ENCODE measurements at regions not wholly inside any gene's neighbourhood (a gene's known extent, or its start where the extent isn't known, plus 50 kb on each side); places are given as distances from the start of the nearest gene placed in this dataset.
"Not testable (repeated sequence)": the region's sequence is repeated elsewhere in the genome, so short reads cannot be mapped to it uniquely, and the experiment has no call there.

DNA sequence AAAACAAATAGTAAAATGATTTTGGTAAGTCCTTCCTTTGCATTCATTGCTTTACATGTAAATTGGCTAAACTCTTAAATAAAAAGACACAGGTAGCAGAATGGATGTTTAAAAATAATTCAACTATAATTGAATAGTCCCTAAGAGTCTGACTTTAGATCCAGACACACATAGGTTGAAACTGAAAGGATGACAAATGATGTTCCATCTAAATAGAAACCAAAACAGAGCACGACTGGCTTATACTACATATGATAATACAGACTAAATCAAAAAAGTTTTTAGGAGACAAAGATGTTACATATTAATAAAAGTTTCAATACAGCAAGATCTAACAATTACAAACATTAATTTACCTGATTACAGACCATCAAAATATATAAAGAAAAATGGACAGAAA lies 2055.1 kb upstream of the WWC1 start:
- no peak for DNase-seq

DNA sequence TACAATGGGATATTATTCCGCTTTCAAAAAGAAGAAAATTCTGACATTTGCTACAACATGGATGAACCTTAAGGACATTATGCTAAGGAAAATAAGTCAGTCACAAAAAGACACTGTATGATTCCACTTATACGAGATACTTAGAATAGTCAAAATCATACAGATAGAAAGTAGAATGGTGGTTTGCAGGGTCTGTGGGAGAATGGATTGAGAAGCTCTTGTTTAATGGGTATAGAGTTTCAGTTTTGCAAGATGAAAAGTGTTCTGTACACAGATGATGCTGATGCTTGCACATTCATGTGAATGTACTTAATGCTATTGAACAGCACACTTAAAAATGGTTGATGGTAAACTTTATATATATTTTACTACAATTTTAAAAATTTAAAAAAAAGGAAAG lies 2050.7 kb upstream of the WWC1 start:
- DNase-seq: no peak

DNA sequence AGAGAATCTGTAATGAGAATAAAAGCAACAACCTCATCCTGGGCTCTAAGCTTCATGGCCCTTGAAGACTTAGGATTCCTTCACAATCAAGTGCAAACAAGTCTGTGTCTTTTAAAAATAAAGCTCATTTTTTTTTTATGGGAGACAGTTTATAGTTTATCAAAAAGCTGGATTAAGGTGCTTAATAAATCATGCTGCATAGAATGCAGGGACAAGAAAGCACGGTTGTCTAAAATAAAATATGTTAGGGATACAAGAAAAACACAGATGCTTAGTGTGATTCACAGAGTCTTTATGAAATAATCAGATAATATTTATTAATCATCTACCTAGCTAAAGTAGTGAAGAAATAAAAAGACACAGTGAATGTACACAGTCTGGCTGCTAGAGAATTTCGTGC lies 2045.9 kb upstream of the WWC1 start:
- no peak for DNase-seq

DNA sequence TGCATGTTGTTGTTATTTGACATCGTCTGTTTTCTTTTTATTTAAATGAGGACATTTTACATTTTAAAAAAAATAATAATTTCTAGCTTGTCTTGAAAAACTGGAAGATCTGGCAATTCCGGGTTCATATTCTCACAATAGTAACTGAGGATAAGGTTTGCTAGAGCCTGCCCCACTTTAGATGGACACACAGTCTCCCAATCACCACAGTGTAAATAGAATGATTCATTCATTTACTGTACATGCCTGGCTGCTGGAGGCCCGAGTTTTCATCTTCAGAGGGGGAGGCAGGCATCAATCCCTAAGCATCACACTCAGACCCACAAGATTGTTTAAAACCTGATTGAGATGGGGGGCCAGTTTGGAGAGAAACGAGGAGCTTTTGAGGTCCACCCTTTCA lies 2039.7 kb upstream of the WWC1 start:
- no peak for DNase-seq

DNA sequence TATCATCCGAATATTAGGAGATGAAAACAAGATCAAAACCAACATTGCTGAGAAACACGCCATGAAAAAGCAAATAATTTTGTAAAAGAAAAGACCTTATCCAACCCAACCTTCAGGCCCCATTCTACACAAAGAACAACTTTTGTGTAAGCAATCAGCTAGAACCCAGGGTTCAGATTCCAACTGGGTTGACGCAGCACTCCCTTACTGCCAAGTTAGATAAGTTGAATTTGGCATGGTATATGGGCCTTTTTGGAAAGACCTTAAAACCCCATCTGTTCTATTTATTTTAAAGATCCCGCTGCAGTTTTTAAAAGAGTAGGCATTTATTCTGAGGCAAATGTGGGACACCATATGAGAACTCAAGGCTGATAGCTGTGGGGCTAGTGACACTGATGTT lies 2033.8 kb upstream of the WWC1 start:
- no peak for DNase-seq

DNA sequence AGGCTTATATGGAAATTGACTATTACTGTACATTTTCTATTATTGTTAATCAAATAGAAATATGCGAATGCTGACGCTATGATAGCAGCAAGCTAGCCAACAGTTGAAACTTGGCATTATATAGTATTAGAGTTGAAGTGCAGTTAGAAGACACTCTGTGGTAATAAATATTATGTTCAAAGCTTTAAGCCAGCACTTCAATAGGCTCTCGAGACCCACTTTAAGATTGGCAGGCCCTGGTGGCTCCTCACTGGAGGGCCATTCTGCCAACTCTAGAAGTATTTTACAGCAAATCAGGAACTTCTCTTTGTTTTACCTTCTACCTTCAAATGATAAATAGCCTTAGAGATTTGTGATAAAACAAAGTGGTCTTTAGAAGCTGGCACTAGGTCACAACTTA lies 2029.0 kb upstream of the WWC1 start:
- no peak for DNase-seq

DNA sequence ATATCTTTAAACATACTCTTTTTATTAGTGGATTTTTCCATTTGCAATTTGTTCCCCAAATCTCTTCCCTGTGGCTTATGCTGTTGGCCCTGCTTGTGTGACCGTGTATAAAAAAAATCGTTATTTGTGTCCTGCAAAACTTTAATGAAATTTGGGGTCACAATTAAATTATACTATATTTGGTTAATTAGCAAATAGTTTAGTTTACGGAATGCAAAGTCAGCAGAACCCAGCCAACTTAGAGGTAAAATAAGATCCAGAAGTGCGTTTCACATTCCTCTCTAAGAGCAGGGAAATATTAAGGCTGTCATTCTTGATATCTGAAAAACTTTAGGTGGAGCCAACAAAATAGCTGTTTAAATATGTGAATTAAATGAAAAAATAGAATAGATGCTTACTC lies 2023.5 kb upstream of the WWC1 start:
- DNase-seq: no peak

DNA sequence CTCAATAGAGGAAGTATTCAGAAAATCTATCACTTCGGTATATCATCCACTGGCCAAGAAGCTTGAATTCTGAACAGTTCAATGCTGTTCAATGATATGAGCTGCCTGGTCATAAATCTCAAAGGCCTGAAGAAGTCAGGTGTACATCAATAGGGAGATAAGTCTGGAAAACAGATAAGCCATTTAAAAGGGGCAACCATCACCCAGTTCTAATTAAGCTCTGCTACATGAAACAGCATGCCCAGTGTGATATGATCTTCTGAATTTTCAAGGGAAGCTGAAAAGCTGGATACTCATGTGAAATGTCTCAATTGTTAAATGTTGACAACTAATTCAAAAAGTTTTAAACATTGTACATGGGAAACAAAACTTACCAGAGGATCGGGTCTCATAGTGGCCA lies 2020.7 kb upstream of the WWC1 start:
- DNase-seq: no peak

DNA sequence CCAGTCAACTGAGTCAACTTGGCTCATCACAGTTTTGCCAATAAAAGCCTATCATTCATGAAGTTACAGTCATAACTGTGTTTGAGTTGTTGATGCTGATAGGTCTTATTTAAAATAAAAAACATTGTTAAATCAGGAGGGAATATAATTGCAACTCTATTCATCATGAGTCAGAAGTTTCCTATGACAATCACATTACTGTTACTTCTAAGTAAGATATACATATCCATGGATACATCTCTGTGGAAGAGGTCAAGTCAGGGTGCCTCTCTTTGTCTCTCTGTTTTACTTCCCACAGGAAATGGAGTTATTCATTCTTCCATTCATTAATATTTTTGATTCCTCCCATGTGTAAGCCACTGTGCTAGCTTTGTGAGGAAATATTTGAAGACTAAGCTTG lies 2015.4 kb upstream of the WWC1 start:
- DNase-seq: no peak

DNA sequence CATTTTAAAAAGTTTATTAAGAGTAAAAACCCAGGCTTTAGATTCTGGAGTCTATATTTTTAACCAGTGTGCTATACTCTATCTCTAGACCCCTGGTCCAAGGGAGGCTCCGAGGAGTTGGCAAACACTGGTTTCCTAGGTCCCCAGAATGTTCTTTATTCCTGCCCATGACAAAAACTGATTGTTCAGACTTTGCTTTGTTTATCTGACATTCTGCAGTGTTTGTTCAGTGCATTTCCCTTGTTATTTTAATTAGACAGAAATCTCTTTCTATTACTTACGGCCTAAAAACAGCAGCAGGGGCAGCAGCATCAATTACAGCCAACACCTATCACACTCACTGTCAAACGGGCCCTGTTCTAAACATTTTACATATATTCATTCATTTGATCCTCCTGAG lies 2011.6 kb upstream of the WWC1 start:
- no peak for DNase-seq

DNA sequence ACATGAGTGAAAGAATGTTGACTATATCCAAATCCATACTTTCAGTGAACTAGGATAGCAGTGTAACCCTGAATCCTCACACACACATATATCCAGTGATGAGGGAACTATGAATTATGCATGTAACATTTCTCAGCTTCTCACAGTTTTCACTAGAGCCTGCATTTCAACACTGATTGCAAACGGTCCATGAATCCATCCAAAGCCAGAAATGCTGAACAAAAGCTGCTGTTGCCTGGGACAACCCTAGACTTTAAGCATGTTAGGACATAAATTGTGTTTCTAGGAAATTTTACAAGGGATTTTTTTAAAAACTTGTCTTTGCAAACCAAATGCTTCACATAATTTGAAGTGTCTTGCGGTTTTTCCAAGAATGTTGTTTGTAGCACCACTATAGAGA lies 2010.0 kb upstream of the WWC1 start:
- DNase-seq: no peak

DNA sequence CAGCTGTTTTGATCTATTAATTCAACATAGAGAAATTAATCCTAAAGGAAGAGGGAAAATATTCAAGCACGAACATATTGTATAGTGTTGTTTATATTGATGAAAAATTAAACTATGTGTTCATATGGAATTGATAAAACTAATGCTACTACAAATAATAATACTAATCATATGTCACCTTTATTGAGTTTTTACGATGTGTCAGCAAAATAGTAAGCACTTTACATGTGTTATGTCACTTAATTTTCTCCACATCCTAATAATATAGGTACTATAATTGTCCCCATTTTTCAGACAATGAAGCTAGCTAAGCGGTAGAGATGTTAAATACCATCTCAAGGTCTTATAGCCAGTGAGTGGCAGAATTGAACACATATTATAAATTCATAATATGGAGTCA lies 2008.5 kb upstream of the WWC1 start:
- no peak for DNase-seq

DNA sequence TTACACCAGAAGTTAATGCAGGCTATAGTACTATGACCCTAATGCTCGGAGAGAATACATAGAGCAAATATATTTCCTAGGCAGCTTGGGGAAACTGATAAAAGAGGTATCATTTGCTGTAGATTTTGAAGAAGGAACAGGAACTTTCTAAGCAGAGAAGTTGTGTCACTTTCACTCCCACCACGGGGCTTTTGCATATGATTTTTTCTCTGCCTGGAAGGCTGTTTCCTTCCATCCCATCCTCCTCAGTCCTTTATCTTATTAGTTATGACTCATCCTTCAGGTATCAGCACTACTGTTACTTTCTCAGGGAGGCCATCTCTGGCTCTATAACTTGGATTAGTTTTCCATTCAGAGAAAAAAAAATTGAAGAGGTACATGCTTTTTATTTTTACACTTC lies 2006.1 kb upstream of the WWC1 start:
- DNase-seq: no peak

DNA sequence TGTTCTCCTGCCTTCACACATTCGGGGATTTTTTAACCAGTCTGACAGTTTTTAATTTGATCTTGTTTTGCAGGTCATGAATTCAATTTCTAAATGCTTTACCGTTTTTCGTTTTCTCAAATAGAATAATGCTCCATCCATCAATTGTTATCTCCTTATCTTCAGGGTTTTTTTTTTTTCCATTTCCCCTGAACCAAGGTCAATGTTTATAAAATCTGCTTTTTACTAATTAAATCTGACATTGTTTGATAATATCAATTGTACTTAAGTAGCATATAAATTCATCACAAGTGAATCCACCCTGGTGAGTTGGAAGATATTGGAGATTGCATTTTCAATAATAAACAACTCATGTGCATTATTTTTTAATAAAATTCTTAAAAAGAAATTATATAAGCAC lies 2004.6 kb upstream of the WWC1 start:
- no peak for DNase-seq

DNA sequence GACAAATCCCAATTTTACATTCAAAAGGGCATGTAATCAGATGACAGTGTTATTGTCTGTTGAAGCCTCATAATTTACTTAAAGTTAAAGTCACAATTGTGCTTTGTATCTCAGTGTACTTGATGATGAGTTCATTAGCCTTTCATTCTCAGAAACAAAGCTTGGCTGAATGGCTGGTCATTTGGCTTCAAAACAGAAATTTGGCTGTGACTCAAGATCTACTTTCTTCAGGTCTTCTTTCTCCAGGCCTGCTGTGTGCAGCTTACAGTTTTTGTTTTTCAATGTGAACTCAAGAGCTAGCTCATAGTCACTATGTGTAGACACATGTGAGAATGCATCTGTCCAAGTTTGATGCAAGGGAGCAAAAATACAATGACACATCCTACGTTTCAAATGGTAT lies 2003.6 kb upstream of the WWC1 start:
- no peak for DNase-seq

DNA sequence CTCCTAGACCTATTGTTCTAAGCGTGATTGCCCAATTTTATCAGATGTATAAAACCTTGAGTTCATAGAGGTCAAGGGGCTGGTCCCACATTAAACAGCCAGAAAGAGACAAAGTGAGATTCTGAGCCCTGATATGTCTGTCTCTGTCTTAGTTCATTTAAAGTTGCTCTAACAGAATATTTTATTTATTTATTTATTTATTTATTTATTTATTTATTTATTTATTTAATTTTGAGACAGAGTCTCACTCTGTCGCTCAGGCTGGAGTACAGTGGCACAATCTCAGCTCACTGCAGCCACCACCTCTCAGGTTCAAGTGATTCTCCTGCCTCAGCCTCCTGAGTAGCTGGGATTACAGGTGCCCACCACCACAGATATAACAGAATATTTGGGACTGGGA lies 1999.6 kb upstream of the WWC1 start:
- not testable (repeated sequence) for DNase-seq

DNA sequence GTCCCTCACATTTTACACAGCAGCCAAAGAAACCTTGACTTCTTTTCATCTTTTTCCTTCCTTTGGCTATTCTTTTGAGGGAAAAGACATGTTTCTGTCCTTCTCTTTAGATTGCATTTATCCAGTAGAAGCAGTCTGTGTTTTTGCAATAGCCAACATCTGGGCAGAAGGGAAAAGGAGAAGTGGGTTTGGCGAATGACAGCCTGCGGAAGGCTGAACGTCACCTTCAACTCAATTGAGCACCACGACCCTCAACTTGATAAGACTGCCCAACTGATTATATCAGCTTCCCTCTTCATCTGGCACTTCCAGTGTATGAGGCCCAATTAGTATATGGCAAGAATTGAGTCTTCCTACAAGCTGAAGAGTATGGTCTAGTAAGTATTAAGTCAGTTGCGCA lies 1997.6 kb upstream of the WWC1 start:
- DNase-seq: no peak

DNA sequence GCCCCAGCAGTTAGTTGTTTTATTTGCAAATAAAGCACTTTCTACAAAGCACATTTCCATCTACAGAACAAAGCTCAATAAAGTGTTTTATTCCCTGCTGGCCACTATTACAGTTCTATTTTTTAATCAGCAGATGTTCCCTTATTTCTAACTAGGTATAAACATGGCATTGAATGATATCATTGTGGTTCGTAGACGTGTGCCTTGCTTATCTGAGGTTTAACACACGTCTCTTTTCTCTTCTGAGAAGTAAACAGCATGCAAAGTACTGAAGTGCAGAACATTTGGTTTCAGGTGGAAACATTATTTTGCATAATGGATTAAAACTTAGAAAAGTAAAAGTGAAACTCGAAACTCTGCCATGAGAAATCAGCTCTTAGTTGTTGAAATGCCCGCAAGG lies 1989.3 kb upstream of the WWC1 start:
- no peak for DNase-seq

DNA sequence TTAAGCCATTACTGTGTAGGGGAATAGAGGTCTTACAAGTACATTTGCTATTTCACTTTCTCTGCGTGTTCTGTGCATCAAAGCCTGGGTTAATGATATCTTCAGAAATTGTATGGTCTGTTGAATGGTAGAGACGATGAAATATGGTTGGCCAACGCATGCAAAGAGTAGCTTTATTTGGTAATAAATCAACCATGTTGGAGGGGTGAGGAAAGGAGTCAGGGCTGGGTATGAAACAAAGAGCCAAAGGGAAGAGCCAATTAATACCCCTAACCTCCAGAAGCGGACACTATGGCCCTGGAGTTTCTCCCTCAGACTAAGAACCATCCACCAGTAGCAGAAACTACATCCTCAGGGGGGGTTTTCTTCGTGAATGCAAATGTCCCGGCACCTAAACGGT lies 1974.0 kb upstream of the WWC1 start:
- no peak for DNase-seq

DNA sequence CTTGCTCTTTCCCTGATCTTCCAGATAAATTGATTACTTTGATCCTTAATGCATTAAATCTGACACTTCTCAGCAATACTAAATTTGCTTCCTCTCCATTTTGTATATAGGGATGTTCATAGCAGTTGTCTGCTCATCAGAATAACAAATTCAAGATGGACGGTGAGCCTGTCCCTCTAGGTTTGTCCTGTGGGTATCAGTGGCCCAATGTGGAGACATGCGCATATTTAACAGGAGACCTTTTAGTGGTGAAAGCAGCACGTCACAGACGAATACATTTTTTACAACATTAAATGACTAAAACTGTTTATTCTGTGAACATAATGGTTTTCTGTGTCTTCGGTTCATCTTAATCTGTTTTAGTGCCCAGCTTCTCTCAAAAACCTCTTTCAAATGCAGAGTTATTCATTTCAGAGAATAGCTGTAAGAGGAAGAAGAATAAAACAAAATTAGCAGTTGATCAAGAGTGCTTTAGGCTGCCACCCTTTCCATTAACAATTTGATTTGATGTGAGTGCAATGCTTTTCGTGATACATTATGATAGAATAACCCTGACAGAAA lies 1970.4 kb upstream of the WWC1 start:
- no peak for DNase-seq

DNA sequence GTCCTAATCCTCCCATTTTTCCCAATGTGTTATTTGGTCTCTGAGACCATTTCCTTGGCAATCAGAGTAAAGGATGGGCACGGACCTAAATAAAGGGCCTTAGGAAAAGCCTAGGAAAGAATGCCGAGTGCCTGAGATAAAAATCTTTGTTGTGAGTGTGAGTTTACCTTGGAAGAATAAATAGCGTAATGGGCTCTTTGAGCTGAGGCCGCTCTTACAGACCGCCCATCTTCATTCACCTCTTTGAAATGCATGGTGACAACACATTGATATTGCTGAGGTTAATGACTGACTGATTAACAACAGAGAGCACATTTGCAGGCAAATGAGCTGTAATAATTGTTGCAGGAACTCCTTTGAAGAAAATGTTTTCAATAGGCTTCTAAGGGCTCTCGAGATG lies 1967.1 kb upstream of the WWC1 start:
- no peak for DNase-seq

DNA sequence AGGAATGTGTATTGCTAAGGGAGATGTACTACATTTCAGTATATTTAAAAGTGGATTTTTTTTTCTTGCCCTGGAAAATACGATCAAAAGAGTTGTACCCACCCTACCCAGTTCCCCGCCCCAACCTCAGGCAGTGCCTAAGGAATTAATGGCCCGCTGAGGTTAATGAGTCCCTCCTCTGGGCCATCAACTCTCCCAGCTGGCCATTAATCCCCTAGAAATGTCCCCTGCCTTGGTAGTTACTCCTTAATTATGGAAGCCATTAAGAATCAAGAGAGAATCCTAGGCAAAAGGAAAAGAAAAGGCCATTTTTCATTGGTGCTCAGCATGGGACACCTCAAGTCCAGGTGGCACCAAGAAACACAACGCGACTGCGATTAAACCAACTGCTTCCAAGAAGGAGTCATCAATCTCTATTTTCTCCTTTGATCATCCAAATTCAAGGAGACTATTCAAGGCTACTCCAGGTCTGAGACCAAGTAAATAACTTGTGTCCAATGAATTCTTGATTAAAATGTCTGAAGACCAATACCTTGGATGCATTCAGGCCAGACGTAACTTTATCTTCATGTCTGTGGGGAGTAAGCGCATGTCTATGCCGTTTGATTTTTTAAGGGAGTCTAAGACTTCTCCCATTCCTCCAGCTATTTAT lies 1962.2 kb upstream of the WWC1 start:
- no peak for DNase-seq

DNA sequence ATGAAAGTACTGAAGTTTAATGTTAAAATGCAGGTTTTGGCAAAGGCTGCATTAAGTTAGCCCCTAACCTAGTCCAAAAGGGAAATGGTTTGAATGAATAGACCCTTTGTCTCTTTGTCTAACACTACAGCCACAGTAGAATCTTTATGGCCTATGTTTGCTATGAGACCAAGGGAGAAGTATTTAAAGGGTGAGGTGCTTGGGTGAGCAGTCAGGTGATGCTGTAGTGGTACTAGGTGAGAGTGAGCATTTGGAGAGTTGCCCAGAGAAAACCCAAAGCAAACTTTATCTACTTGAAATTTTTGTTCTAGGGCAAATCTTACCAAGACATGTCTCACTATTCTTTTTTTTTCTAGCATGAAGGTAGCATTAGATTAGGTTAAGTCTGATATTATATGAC lies 1961.4 kb upstream of the WWC1 start:
- no peak for DNase-seq

DNA sequence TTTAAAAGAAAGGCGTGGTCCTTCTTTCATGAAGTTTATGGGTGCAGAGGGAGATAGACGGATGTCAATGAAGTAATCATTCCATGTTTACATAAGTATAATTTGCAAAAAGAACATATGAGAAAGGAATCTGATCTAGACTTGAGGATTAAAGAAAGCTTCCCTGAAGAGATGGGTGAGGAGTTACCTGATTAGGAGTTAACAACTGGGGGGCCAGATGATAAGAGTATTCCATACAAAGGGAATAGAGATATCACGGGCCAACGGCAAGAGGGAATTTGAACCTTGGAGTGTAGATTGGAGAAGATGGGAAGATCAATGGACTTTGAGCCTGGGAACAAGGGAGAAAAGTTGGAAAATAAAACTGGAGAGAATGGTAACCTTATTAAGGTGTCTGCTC lies 1959.9 kb upstream of the WWC1 start:
- no peak for DNase-seq

DNA sequence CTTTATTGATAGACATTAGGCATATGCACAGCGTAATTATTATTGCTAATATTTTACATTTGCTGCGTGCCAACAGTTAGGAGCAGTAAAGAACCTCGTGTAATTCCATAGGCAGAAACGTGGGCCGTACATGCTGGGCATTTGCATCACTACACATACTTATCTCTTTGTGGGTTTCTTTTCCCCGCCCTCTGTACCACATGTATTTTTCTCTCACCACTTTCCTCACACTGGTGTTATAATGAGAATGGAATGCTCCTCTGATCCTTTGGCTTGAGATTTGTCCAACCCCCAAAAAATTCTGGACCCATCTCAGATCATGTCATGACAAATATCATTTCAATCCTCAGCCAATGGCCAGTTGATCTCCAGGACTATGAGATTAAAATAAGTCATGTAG lies 1952.6 kb upstream of the WWC1 start:
- DNase-seq: no peak
